PC-9 (cell line): ENCODE measurements at regions not wholly inside any gene's neighbourhood (a gene's known extent, or its start where the extent isn't known, plus 50 kb on each side); places are given as distances from the start of the nearest gene placed in this dataset.

Experiments
- BruUV-seq: library from RNA; stranded (reverse); fragments of 400-500 nt; replicated peaks from 2 replicates; lab custom pipeline; 2021; lab: Mats Ljungman, UMichigan
- CTCF ChIA-PET: fragments of 300-600 bp; sonication (Branson Sonifier 250); formaldehyde crosslinking; loops from one replicate; lab custom pipeline; 2022; ENCODE audit warnings: antibody characterized with exemption; lab: Charles Lee
- POLR2A ChIA-PET: fragments of 300-600 bp; sonication (Branson Sonifier 250); formaldehyde crosslinking; loops from one replicate; lab custom pipeline; 2022; ENCODE audit warnings: antibody characterized with exemption; ENCODE audit not compliant: unreplicated experiment; lab: Charles Lee
- DNase-seq, 2 experiments: peaks; one replicate each; pipeline versions ENCODE4 v3.0.0 to v3.0.0-alpha.2; 2015 to 2022; ENCODE audit warnings: mixed read lengths in 1 of 2
- H2AFZ ChIP-seq: fragments of 200-600 bp; sonication (generic); 2 replicates; pipeline ENCODE4 v1.8.1; 2017; ENCODE audit warnings: antibody characterized with exemption
- H3F3A ChIP-seq: fragments of 200-600 bp; sonication (generic); 2 replicates; pipeline ENCODE4 v1.8.1; 2017; ENCODE audit warnings: antibody characterized with exemption, mild to moderate bottlenecking, low read depth; ENCODE audit not compliant: insufficient read depth
- H3K27ac ChIP-seq: fragments of 200-600 bp; sonication (generic); 2 replicates; pipeline ENCODE4 v1.6.1; 2016; ENCODE audit warnings: mixed run types
- H3K27me3 ChIP-seq: fragments of 200-600 bp; sonication (generic); 2 replicates; pipeline ENCODE4 v1.6.1; 2016; ENCODE audit warnings: low read depth, mixed run types; ENCODE audit not compliant: insufficient read depth
- H3K36me3 ChIP-seq: fragments of 200-600 bp; sonication (generic); 2 replicates; pipeline ENCODE4 v1.6.1; 2016; ENCODE audit warnings: low read depth, mixed run types
- H3K4me1 ChIP-seq: fragments of 200-600 bp; sonication (generic); replicated peaks from 2 replicates; pipeline ENCODE4 v1.6.1; 2016; ENCODE audit warnings: mixed run types; ENCODE audit not compliant: insufficient read depth
- H3K4me2 ChIP-seq: fragments of 200-600 bp; sonication (generic); 2 replicates; pipeline ENCODE4 v1.6.1; 2017; ENCODE audit warnings: mixed run types
- H3K4me3 ChIP-seq: fragments of 200-600 bp; sonication (generic); 2 replicates; pipeline ENCODE4 v1.6.1; 2016; ENCODE audit warnings: mixed run types
- H3K79me2 ChIP-seq: fragments of 200-600 bp; sonication (generic); 2 replicates; pipeline ENCODE4 v1.6.1; 2017; ENCODE audit warnings: low read depth, mixed run types
- H3K9me2 ChIP-seq: fragments of 200-600 bp; sonication (generic); 2 replicates; pipeline ENCODE4 v1.8.1; 2017; ENCODE audit warnings: mild to moderate bottlenecking; ENCODE audit not compliant: insufficient read depth
- H3K9me3 ChIP-seq: fragments of 200-600 bp; sonication (generic); 2 replicates; pipeline ENCODE4 v1.8.1; 2016; ENCODE audit warnings: low read depth; ENCODE audit not compliant: insufficient read depth
- H4K20me1 ChIP-seq: fragments of 200-600 bp; sonication (generic); 2 replicates; pipeline ENCODE4 v1.8.1; 2017; ENCODE audit not compliant: insufficient read depth
- CTCF ChIP-seq: fragments of 200-600 bp; sonication (generic); conservative IDR thresholded peaks from 2 replicates; pipeline ENCODE4 v1.6.1; 2017; ENCODE audit warnings: mixed run types, antibody characterized with exemption, mild to moderate bottlenecking, moderate library complexity
- EZH2 ChIP-seq: fragments of 200-600 bp; sonication (generic); IDR thresholded peaks from 2 replicates; pipeline ENCODE4 v1.8.0; 2017; ENCODE audit warnings: antibody characterized with exemption, low read depth
- intact Hi-C: fragments of 100-400 bp; cut with micrococcal nuclease; formaldehyde crosslinking; loops from one replicate; pipeline ENCODE4 v1.10.0; 2022; ENCODE audit not compliant: unreplicated experiment

- Histone ChIP-seq H3K9me3 (no peaks in the 10 kb centered on the region), H4K20me1 (no peaks in the 10 kb centered on the region), H2AFZ (no peak overlapping the region; the same call in 1 of the 2 replicates), H3K79me2 (no peaks in the 10 kb centered on the region), H3F3A (no peaks in the 10 kb centered on the region), H3K4me3 (no peak overlapping the region), H3K4me1 (no peaks in the 10 kb centered on the region), H3K27ac (no peak overlapping the region), H3K9me2 (no peaks in the 10 kb centered on the region), H3K36me3 (no peaks in the 10 kb centered on the region), H3K27me3 (no peaks in the 10 kb centered on the region), H3K4me2 (no peak overlapping the region)
- ChIA-PET CTCF (no interaction called here), POLR2A (no interaction called here)
- intact Hi-C loops = loop anchor here (10.0 kb wide), 1 partner anchor 195 kb away; no protein-coding TSS in a partner anchor
- TF ChIP-seq CTCF (no peak), EZH2 (no peak)
- BruUV-seq = no TSS peak
- no peak for DNase-seq
Measured at GRCh38 chr13:104769545-104769944, 1703.3 kb upstream of the SLC10A2 start.

- no TSS peak for BruUV-seq
Measured at GRCh38 chr13:104766319-104766718, 1700.1 kb upstream of the SLC10A2 start.

GRCh38 chr13:104764600-104764999, 1698.4 kb upstream of the SLC10A2 start:
- TF ChIP-seq CTCF (no peak), EZH2 (no peak)
- H3K36me3 ChIP-seq = no peaks in the 10 kb centered on the region
- H3K4me2 ChIP-seq = no peak overlapping the region
- no peaks in the 10 kb centered on the region for H3K4me1 ChIP-seq
- no peak overlapping the region for H3K4me3 ChIP-seq
- BruUV-seq = no TSS peak
- no peak overlapping the region for H3K27ac ChIP-seq
- no peaks in the 10 kb centered on the region for H3K9me2 ChIP-seq
- no peaks in the 10 kb centered on the region for H3K79me2 ChIP-seq
- H3F3A ChIP-seq = no peaks in the 10 kb centered on the region
- no peak for DNase-seq
- no peak overlapping the region for H2AFZ ChIP-seq
- no peaks in the 10 kb centered on the region for H4K20me1 ChIP-seq
- intact Hi-C loops = loop anchor here (10.0 kb wide), 1 partner anchor 190 kb away; no protein-coding TSS in a partner anchor
- no peaks in the 10 kb centered on the region for H3K27me3 ChIP-seq
- no peaks in the 10 kb centered on the region for H3K9me3 ChIP-seq
- ChIA-PET POLR2A (no interaction called here), CTCF (no interaction called here)

More at GRCh38 chr13:104766319-104766718, 1700.1 kb upstream of the SLC10A2 start:
- H3K4me1 ChIP-seq = no peaks in the 10 kb centered on the region
- H3K36me3 ChIP-seq = no peaks in the 10 kb centered on the region
- H3F3A ChIP-seq = no peaks in the 10 kb centered on the region
- no peak for DNase-seq
- H3K4me3 ChIP-seq = no peak overlapping the region
- no peaks in the 10 kb centered on the region for H3K79me2 ChIP-seq
- H3K9me2 ChIP-seq = no peaks in the 10 kb centered on the region
- ChIA-PET CTCF (interaction anchor here (0.5 kb wide), 1 partner anchor 436 kb away, joined by 3 read pairs; no protein-coding TSS in a partner anchor), POLR2A (no interaction called here)
- H3K4me2 ChIP-seq = no peak overlapping the region
- no peak overlapping the region for H2AFZ ChIP-seq
- no peak for TF ChIP-seq EZH2
- TF ChIP-seq CTCF = no peak
- intact Hi-C loops = loop anchor here (10.0 kb wide), 1 partner anchor 192 kb away; no protein-coding TSS in a partner anchor
- H3K9me3 ChIP-seq = no peaks in the 10 kb centered on the region
- no peak overlapping the region for H3K27ac ChIP-seq
- H4K20me1 ChIP-seq = no peaks in the 10 kb centered on the region
- H3K27me3 ChIP-seq = no peaks in the 10 kb centered on the region
